ENCODE measurements at regions not wholly inside any gene's neighbourhood (a gene's known extent, or its start where the extent isn't known, plus 50 kb on each side); places are given as distances from the start of the nearest gene placed in this dataset.

GRCh38 chr9:18330401-18331309 lies 143.3 kb upstream of the ADAMTSL1 start (continued):
- no peak for TF ChIP-seq MAFF (IDR thresholded peaks at IDR 0.05; ENCODE audit: low read length)
- TF ChIP-seq NEUROD1 (IDR thresholded peaks at IDR 0.05; ENCODE audit: borderline replicate concordance, low read depth, low read length, partially characterized antibody), result no peak
- TF ChIP-seq ZNF780A (CRISPR knock-in tag; IDR thresholded peaks at IDR 0.05), result no peak
- TF ChIP-seq MEIS2 (IDR thresholded peaks at IDR 0.05; ENCODE audit: partially characterized antibody), result no peak
- no peak for TF ChIP-seq HSF4 (CRISPR knock-in tag; IDR thresholded peaks at IDR 0.05; ENCODE audit: borderline replicate concordance)

- H3K4me2 ChIP-seq (ENCODE audit: insufficient read depth, low read length), result no peak overlapping the region
- in situ Hi-C loops (cut with MboI) (no loop called here), intact Hi-C loops (cut with micrococcal nuclease) (no loop called here)
- H3K9me3 ChIP-seq (replicated peaks; ENCODE audit: control insufficient read depth, insufficient read depth, low read depth, low read length), result no peaks in the 10 kb centered on the region
- no peaks in the 10 kb centered on the region for H3K27me3 ChIP-seq (ENCODE audit: control insufficient read depth in 2 of 2, insufficient read depth in 2 of 2, low read length in 2 of 2)
- CTCF ChIA-PET (ENCODE audit: low intra/inter-chr PET ratio), result no interaction called here
- POLR2A ChIA-PET, result no interaction called here
- H2AFZ ChIP-seq (ENCODE audit: low read depth, low read length), result no peak overlapping the region
- H3K27ac ChIP-seq (ENCODE audit: extremely low read depth, low read depth, low read length), result no peak overlapping the region
- no peaks in the 10 kb centered on the region for H3K9me1 ChIP-seq (ENCODE audit: control insufficient read depth, insufficient read depth, low read length)
- H3K4me1 ChIP-seq (replicated peaks in 1 of 2; ENCODE audit: control insufficient read depth in 2 of 2, insufficient read depth in 2 of 2, low read length in 2 of 2), result no peaks in the 10 kb centered on the region
- no TSS peak for BruUV-seq (replicated peaks)
- no peaks in the 10 kb centered on the region for H4K20me1 ChIP-seq (replicated peaks; ENCODE audit: control insufficient read depth, insufficient read depth, low read length)
- no peak for TF ChIP-seq ZNF280B (CRISPR knock-in tag; IDR thresholded peaks at IDR 0.05)
- TF ChIP-seq ZNF41 (CRISPR knock-in tag; conservative IDR thresholded peaks at IDR 0.05), result no peak
- no peak for TF ChIP-seq CREBBP (IDR thresholded peaks at IDR 0.05; ENCODE audit: low read depth, low read length)
- TF ChIP-seq ZNF740 (CRISPR knock-in tag; IDR thresholded peaks at IDR 0.05), result no peak
- TF ChIP-seq ZNF740 (tag; IDR thresholded peaks at IDR 0.05), result no peak
- H3K36me3 ChIP-seq (ENCODE audit: control insufficient read depth, insufficient read depth, low read length), result no peaks in the 10 kb centered on the region
- H3K79me2 ChIP-seq (ENCODE audit: control insufficient read depth, insufficient read depth, low read length), result no peaks in the 10 kb centered on the region
- no peak overlapping the region for H3K9ac ChIP-seq (ENCODE audit: insufficient read depth in 1 of 2, low read depth in 2 of 2, low read length in 2 of 2)
- DNase-seq (ENCODE audit: extremely low read depth in 1 of 4, low spot score in 3 of 4) (no peak), FAIRE-seq (no peak), ATAC-seq (no peak)
- H3K4me3 ChIP-seq, result no peak overlapping the region
Measured at GRCh38 chr9:18331310-18331684, 142.7 kb upstream of the ADAMTSL1 start.

Measured in K562 (cell line).